K562 (cell line): ENCODE measurements at regions not wholly inside any gene's neighbourhood (a gene's known extent, or its start where the extent isn't known, plus 50 kb on each side); places are given as distances from the start of the nearest gene placed in this dataset.

Experiments used
- ATAC-seq: fragments of 200-7000 bp; cut with Tn5 transposase; 3 replicates; pipeline ENCODE4 v1.9.1; 2020; ENCODE audit warnings: moderate library complexity
- BruUV-seq: library from RNA; stranded (reverse); fragments of 400-500 nt; replicated peaks from 2 replicates; lab custom pipeline; 2021; lab: Mats Ljungman, UMichigan
- CTCF ChIA-PET: fragments of 300-600 bp; formaldehyde crosslinking; extraction: SDS; loops from one replicate; lab custom pipeline; 2021; ENCODE audit warnings: low intra/inter-chr PET ratio; lab: Yijun Ruan, JAX
- POLR2A ChIA-PET: fragments of 300-600, 350-650 bp; sonication (Branson Sonifier 250); formaldehyde crosslinking; extraction: SDS; loops from one replicate; lab custom pipeline; 2021; ENCODE audit warnings: antibody characterized with exemption, inconsistent platforms; lab: Yijun Ruan, JAX
- DNase-seq, 4 experiments: peaks; one replicate each; pipeline versions ENCODE4 v3.0.0 to v3.0.0-alpha.2; 2011 to 2018; ENCODE audit warnings: low spot score in 3 of 4, mixed read lengths in 3 of 4; ENCODE audit errors: extremely low read depth in 1 of 4
- FAIRE-seq: peaks from 2 replicates; lab custom pipeline; 2011; peaks lifted over from hg19 to GRCh38; lab: Jason Lieb, UNC
- H2AFZ ChIP-seq: 2 replicates; pipeline ENCODE4 v1.6.0; 2011; ENCODE audit warnings: low read depth, low read length, control low read depth, inconsistent platforms
- H3K27ac ChIP-seq: fragments of 200-600 bp; 3 replicates; pipeline ENCODE4 v1.8.0; 2011; ENCODE audit warnings: low read depth, mild to moderate bottlenecking, control low read depth, inconsistent platforms, low read length, moderate library complexity, mixed read lengths; ENCODE audit errors: extremely low read depth
- H3K27me3 ChIP-seq, 2 experiments: fragments of 300-600 bp in 1 of 2; 2 replicates in 1 of 2; 3 replicates in 1 of 2; pipeline versions ENCODE4 v1.6.0 to v1.8.0; 2011; ENCODE audit warnings: inconsistent platforms in 2 of 2, low read length in 2 of 2, mild to moderate bottlenecking in 1 of 2, mixed read lengths in 1 of 2, moderate library complexity in 1 of 2; ENCODE audit not compliant: control insufficient read depth in 2 of 2, insufficient read depth in 2 of 2
- H3K36me3 ChIP-seq: fragments of 300-600 bp; 3 replicates; pipeline ENCODE4 v1.8.0; 2011; ENCODE audit warnings: mild to moderate bottlenecking, low read length, inconsistent platforms; ENCODE audit not compliant: control insufficient read depth, insufficient read depth
- H3K4me1 ChIP-seq, 2 experiments: fragments of 200-600 bp in 1 of 2; replicated peaks in 1 of 2; 2 replicates in 1 of 2; 3 replicates in 1 of 2; pipeline versions ENCODE4 v1.5.1 to v1.8.0; 2011; ENCODE audit warnings: inconsistent platforms in 2 of 2, low read length in 2 of 2, mild to moderate bottlenecking in 1 of 2, mixed read lengths in 1 of 2, moderate library complexity in 1 of 2; ENCODE audit not compliant: control insufficient read depth in 2 of 2, insufficient read depth in 2 of 2
- H3K4me2 ChIP-seq: 2 replicates; pipeline ENCODE4 v1.6.1; 2011; ENCODE audit warnings: low read length, control low read depth, inconsistent platforms, mixed read lengths; ENCODE audit not compliant: insufficient read depth
- H3K4me3 ChIP-seq: fragments of 200-600 bp; sonication (generic), shearing (Covaris generic); 2 replicates; pipeline ENCODE4 v1.5.1; 2016; ENCODE audit warnings: control low read depth, inconsistent platforms
- H3K79me2 ChIP-seq: fragments of 200-600 bp; 3 replicates; pipeline ENCODE4 v1.8.0; 2011; ENCODE audit warnings: low read length, inconsistent platforms; ENCODE audit not compliant: control insufficient read depth, insufficient read depth
- H3K9ac ChIP-seq, 2 experiments: 2 replicates each; pipeline versions ENCODE4 v1.6.0 to v1.6.1; 2011; ENCODE audit warnings: low read depth in 2 of 2, low read length in 2 of 2, control low read depth in 1 of 2, inconsistent platforms in 1 of 2, mild to moderate bottlenecking in 1 of 2, mixed read lengths in 1 of 2; ENCODE audit not compliant: insufficient read depth in 1 of 2
- H3K9me1 ChIP-seq: one replicate; pipeline ENCODE4 v1.6.0; 2011; ENCODE audit warnings: inconsistent platforms, mild to moderate bottlenecking, low read length, moderate library complexity; ENCODE audit not compliant: control insufficient read depth, insufficient read depth
- H3K9me3 ChIP-seq: replicated peaks from 2 replicates; pipeline ENCODE4 v1.5.1; 2011; ENCODE audit warnings: low read depth, low read length, inconsistent platforms; ENCODE audit not compliant: control insufficient read depth, insufficient read depth
- H4K20me1 ChIP-seq: replicated peaks from 2 replicates; pipeline ENCODE4 v1.6.1; 2011; ENCODE audit warnings: low read length, inconsistent platforms, mixed read lengths; ENCODE audit not compliant: control insufficient read depth, insufficient read depth
- ADNP ChIP-seq: fragments of 200-800 bp; sonication (Bioruptor generic); IDR thresholded peaks from 2 replicates; pipeline ENCODE4 v1.6.1; 2016; ENCODE audit warnings: missing genetic modification characterization, missing compliant biosample characterization
- CHCHD3 ChIP-seq: fragments of 250-450 bp; sonication (Bioruptor Pico); IDR thresholded peaks from 2 replicates; pipeline ENCODE4 v2.1.2; 2022; ENCODE audit warnings: mild to moderate bottlenecking
- SAFB2 ChIP-seq: fragments of 200-400 bp; formaldehyde crosslinking; IDR thresholded peaks from 2 replicates; pipeline ENCODE4 v1.6.1; 2018; ENCODE audit warnings: borderline replicate concordance, low read length, low read depth, moderate library complexity; ENCODE audit not compliant: severe bottlenecking
- SLC30A9 ChIP-seq: fragments of 250-450 bp; sonication (Bioruptor Pico); IDR thresholded peaks from 2 replicates; pipeline ENCODE4 v1.8.0; 2022; ENCODE audit warnings: mild to moderate bottlenecking, moderate library complexity
- SMARCA4 ChIP-seq: fragments of 450-650 bp; IDR thresholded peaks from 2 replicates; pipeline ENCODE4 v1.6.1; 2016
- WGBS: fragments of 100-300 bp; shearing (Covaris generic); methylation state at CpG from one replicate; pipeline ENCODE4 v1.1.6; 2016; ENCODE audit warnings: low coverage, mixed read lengths; ENCODE audit not compliant: insufficient coverage; ENCODE audit errors: missing lambda C conversion rate; 5-methylcytosine and 5-hydroxymethylcytosine counted together
- in situ Hi-C: fragments of 300-500 bp; cut with MboI; formaldehyde crosslinking; loops from 4 replicates; pipeline ENCODE4 v1.15.0; 2018; ENCODE audit warnings: inconsistent platforms, mixed read lengths
- intact Hi-C: fragments of 100-400 bp; cut with micrococcal nuclease; formaldehyde crosslinking; loops from 2 replicates; pipeline ENCODE4 v1.14.2; 2022
- TF ChIP-seq, protein P1 (sequence below): fragments of 450-650 bp; IDR thresholded peaks from 2 replicates; pipeline ENCODE4 v1.6.1; 2018; ENCODE audit warnings: mild to moderate bottlenecking, low read depth; ENCODE audit not compliant: partially characterized antibody
- TF ChIP-seq, protein P2 (sequence below): fragments of 250-450 bp; sonication (Bioruptor Pico); IDR thresholded peaks from 2 replicates; pipeline ENCODE4 v1.5.0; 2021; ENCODE audit warnings: mild to moderate bottlenecking, borderline replicate concordance

DNA sequence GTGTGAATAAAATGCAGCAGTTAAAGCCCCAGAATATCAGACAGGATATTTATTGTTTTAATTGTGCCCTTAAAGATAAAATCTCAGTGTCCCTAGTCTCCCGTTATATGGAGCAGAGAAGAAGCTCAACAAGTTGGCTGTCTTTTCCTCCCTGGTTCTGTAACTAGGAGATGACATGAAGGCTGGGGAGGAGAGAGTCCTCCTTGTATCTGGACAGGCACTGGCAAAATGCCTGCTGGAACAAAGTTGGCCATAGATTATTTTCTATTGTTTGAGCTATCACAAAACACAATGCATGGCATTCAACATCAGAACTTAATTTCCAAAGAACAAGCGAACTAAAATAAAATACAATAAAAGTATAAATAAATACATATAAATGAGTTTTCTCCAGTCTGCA is 694.9 kb upstream of the KCND2 start:
- no peak overlapping the region for H2AFZ ChIP-seq
- in situ Hi-C loops (no loop called here), intact Hi-C loops (no loop called here)
- WGBS, result 15% methylated on average over 2 of the region's 2 CpGs
- no peaks in the 10 kb centered on the region for H3K4me1 ChIP-seq
- H4K20me1 ChIP-seq, result no peaks in the 10 kb centered on the region
- no peak overlapping the region for H3K4me2 ChIP-seq
- CTCF ChIA-PET, result no interaction called here
- no peaks in the 10 kb centered on the region for H3K9me3 ChIP-seq
- FAIRE-seq, result no peak
- no peak overlapping the region for H3K27ac ChIP-seq
- H3K4me3 ChIP-seq, result no peak overlapping the region
- no peak for ATAC-seq
- H3K79me2 ChIP-seq, result no peaks in the 10 kb centered on the region
- TF ChIP-seq, protein P1, sequence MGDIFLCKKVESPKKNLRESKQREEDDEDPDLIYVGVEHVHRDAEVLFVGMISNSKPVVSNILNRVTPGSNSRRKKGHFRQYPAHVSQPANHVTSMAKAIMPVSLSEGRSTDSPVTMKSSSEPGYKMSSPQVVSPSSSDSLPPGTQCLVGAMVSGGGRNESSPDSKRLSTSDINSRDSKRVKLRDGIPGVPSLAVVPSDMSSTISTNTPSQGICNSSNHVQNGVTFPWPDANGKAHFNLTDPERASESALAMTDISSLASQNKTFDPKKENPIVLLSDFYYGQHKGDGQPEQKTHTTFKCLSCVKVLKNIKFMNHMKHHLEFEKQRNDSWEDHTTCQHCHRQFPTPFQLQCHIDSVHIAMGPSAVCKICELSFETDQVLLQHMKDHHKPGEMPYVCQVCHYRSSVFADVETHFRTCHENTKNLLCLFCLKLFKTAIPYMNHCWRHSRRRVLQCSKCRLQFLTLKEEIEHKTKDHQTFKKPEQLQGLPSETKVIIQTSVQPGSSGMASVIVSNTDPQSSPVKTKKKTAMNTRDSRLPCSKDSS, result no peak
- no peak for TF ChIP-seq CHCHD3 (CRISPR knock-in tag)
- no peak for TF ChIP-seq ADNP
- TF ChIP-seq SMARCA4, result no peak
- TF ChIP-seq, protein P2, sequence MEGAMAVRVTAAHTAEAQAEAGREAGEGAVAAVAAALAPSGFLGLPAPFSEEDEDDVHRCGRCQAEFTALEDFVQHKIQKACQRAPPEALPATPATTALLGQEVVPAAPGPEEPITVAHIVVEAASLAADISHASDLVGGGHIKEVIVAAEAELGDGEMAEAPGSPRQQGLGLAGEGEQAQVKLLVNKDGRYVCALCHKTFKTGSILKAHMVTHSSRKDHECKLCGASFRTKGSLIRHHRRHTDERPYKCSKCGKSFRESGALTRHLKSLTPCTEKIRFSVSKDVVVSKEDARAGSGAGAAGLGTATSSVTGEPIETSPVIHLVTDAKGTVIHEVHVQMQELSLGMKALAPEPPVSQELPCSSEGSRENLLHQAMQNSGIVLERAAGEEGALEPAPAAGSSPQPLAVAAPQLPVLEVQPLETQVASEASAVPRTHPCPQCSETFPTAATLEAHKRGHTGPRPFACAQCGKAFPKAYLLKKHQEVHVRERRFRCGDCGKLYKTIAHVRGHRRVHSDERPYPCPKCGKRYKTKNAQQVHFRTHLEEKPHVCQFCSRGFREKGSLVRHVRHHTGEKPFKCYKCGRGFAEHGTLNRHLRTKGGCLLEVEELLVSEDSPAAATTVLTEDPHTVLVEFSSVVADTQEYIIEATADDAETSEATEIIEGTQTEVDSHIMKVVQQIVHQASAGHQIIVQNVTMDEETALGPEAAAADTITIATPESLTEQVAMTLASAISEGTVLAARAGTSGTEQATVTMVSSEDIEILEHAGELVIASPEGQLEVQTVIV (CRISPR knock-in tag), result no peak
- TF ChIP-seq SLC30A9, result no peak
- TF ChIP-seq SAFB2, result no peak
- H3K27me3 ChIP-seq, result no peaks in the 10 kb centered on the region
- no TSS peak for BruUV-seq
- H3K9ac ChIP-seq, result no peak overlapping the region
- no peaks in the 10 kb centered on the region for H3K9me1 ChIP-seq
- no peaks in the 10 kb centered on the region for H3K36me3 ChIP-seq
- no peak for DNase-seq
- POLR2A ChIA-PET, result no interaction called here
